ENCODE measurements at regions not wholly inside any gene's neighbourhood (a gene's known extent, or its start where the extent isn't known, plus 50 kb on each side); places are given as distances from the start of the nearest gene placed in this dataset.

- Histone ChIP-seq H3F3A (ENCODE audit: low read depth) (no peaks in the 10 kb centered on the region), H3K79me2 (ENCODE audit: low read depth) (no peaks in the 10 kb centered on the region), H4K20me1 (ENCODE audit: low read depth) (no peaks in the 10 kb centered on the region), H3K4me2 (no peak overlapping the region), H2AFZ (replicated peaks) (no peak overlapping the region), H3K9ac (no peak overlapping the region), H3K27ac (no peak overlapping the region), H3K36me3 (no peaks in the 10 kb centered on the region), H3K4me3 (no peak overlapping the region), H3K9me3 (ENCODE audit: low read depth) (no peaks in the 10 kb centered on the region), H3K27me3 (no peaks in the 10 kb centered on the region), H3K4me1 (no peaks in the 10 kb centered on the region)
- DNase-seq (ENCODE audit: low spot score): no peak
- H3K36me3 Mint-ChIP-seq: peaks cover 3% of the 10 kb centered on the region
- peaks cover 15% of the 10 kb centered on the region for H3K4me1 Mint-ChIP-seq
- no peak overlapping the region for H3K4me3 Mint-ChIP-seq
- H3K9me3 Mint-ChIP-seq: peaks cover 8% of the 10 kb centered on the region
- H3K27ac Mint-ChIP-seq: no peak overlapping the region
- peaks cover 2% of the 10 kb centered on the region for H3K27me3 Mint-ChIP-seq (ENCODE audit: insufficient read depth, low read depth)
- TF ChIP-seq CTCF (IDR thresholded peaks at IDR 0.05) (no peak), EZH2 (IDR thresholded peaks at IDR 0.05) (no peak), EZH2phosphoT487 (IDR thresholded peaks at IDR 0.05) (no peak)
Observed at GRCh38 chr9:80074439-80074838, 502.7 kb downstream of the TLE4 start.

GRCh38 chr9:80072451-80072850 lies 500.7 kb downstream of the TLE4 start:
- no peaks in the 10 kb centered on the region for H3K27me3 ChIP-seq
- no peak overlapping the region for H2AFZ ChIP-seq (replicated peaks)
- no peaks in the 10 kb centered on the region for H4K20me1 ChIP-seq (ENCODE audit: low read depth)
- peaks cover 3% of the 10 kb centered on the region for H3F3A ChIP-seq (ENCODE audit: low read depth)
- peaks cover 6% of the 10 kb centered on the region for H3K36me3 Mint-ChIP-seq
- H3K79me2 ChIP-seq (ENCODE audit: low read depth): no peaks in the 10 kb centered on the region
- no peak overlapping the region for H3K4me3 ChIP-seq
- H3K27ac ChIP-seq: no peak overlapping the region
- DNase-seq (ENCODE audit: low spot score): no peak
- no peak overlapping the region for H3K9ac ChIP-seq
- no peak overlapping the region for H3K4me3 Mint-ChIP-seq
- no peaks in the 10 kb centered on the region for H3K36me3 ChIP-seq
- H3K9me3 Mint-ChIP-seq: peaks cover 14% of the 10 kb centered on the region
- H3K27ac Mint-ChIP-seq: no peak overlapping the region
- peaks cover 8% of the 10 kb centered on the region for H3K27me3 Mint-ChIP-seq (ENCODE audit: insufficient read depth, low read depth)
- H3K4me2 ChIP-seq: no peak overlapping the region
- H3K9me3 ChIP-seq (ENCODE audit: low read depth): no peaks in the 10 kb centered on the region
- H3K4me1 Mint-ChIP-seq: peaks cover 19% of the 10 kb centered on the region
- TF ChIP-seq EZH2phosphoT487 (IDR thresholded peaks at IDR 0.05) (no peak), EZH2 (IDR thresholded peaks at IDR 0.05) (no peak)
- H3K4me1 ChIP-seq: peaks cover 5% of the 10 kb centered on the region

GRCh38 chr9:80070071-80070742 lies 498.4 kb downstream of the TLE4 start:
- peaks cover 26% of the 10 kb centered on the region for H3K4me1 Mint-ChIP-seq
- peaks cover 7% of the 10 kb centered on the region for H3K27me3 Mint-ChIP-seq (ENCODE audit: insufficient read depth, low read depth)
- Histone ChIP-seq H3K4me1 (peaks cover 25% of the 10 kb centered on the region), H3K36me3 (no peaks in the 10 kb centered on the region), H2AFZ (replicated peaks) (no peak overlapping the region), H3K4me3 (no peak overlapping the region), H3K9ac (no peak overlapping the region), H3K4me2 (no peak overlapping the region), H3K27ac (no peak overlapping the region), H3F3A (ENCODE audit: low read depth) (peaks cover 22% of the 10 kb centered on the region), H3K79me2 (ENCODE audit: low read depth) (no peaks in the 10 kb centered on the region), H3K9me3 (ENCODE audit: low read depth) (no peaks in the 10 kb centered on the region), H3K27me3 (no peaks in the 10 kb centered on the region), H4K20me1 (ENCODE audit: low read depth) (no peaks in the 10 kb centered on the region)
- peaks cover 14% of the 10 kb centered on the region for H3K9me3 Mint-ChIP-seq
- DNase-seq (ENCODE audit: low spot score): no peak
- peaks cover 6% of the 10 kb centered on the region for H3K36me3 Mint-ChIP-seq
- H3K27ac Mint-ChIP-seq: no peak overlapping the region
- H3K4me3 Mint-ChIP-seq: no peak overlapping the region
- TF ChIP-seq CTCF (IDR thresholded peaks at IDR 0.05) (no peak), EZH2phosphoT487 (IDR thresholded peaks at IDR 0.05) (no peak), EZH2 (IDR thresholded peaks at IDR 0.05) (no peak)

GRCh38 chr9:80066931-80067330 lies 495.2 kb downstream of the TLE4 start:
- Histone ChIP-seq H3K4me2 (peak overlapping the region; percentile 66), H3K79me2 (ENCODE audit: low read depth) (no peaks in the 10 kb centered on the region), H3K27me3 (no peaks in the 10 kb centered on the region), H3K36me3 (no peaks in the 10 kb centered on the region), H3K4me3 (peak overlapping the region; percentile 30), H3K9me3 (ENCODE audit: low read depth) (no peaks in the 10 kb centered on the region), H2AFZ (replicated peaks) (no peak overlapping the region), H3K9ac (no peak overlapping the region), H3K27ac (peak overlapping the region; percentile 3), H3F3A (ENCODE audit: low read depth) (peaks cover 24% of the 10 kb centered on the region), H4K20me1 (ENCODE audit: low read depth) (no peaks in the 10 kb centered on the region), H3K4me1 (peaks cover 48% of the 10 kb centered on the region)
- peak; percentile 88 for DNase-seq (ENCODE audit: low spot score)
- peaks cover 52% of the 10 kb centered on the region for H3K4me1 Mint-ChIP-seq
- H3K36me3 Mint-ChIP-seq: peaks cover 6% of the 10 kb centered on the region
- H3K4me3 Mint-ChIP-seq: peak overlapping the region; percentile 12
- H3K9me3 Mint-ChIP-seq: peaks cover 11% of the 10 kb centered on the region
- TF ChIP-seq CTCF (IDR thresholded peaks at IDR 0.05): no peak
- TF ChIP-seq EZH2phosphoT487 (IDR thresholded peaks at IDR 0.05): peak; percentile 87
- peaks cover 11% of the 10 kb centered on the region for H3K27me3 Mint-ChIP-seq (ENCODE audit: insufficient read depth, low read depth)
- H3K27ac Mint-ChIP-seq: no peak overlapping the region

Measured in neural progenitor cell (in vitro differentiated cells).